Heart right ventricle (tissue), 16 donors: ENCODE measurements at regions not wholly inside any gene's neighbourhood (a gene's known extent, or its start where the extent isn't known, plus 50 kb on each side); places are given as distances from the start of the nearest gene placed in this dataset.

Experiments used
- ATAC-seq, 8 donors: fragments of 200-7000 bp; cut with Tn5 transposase; one replicate each; pipeline ENCODE4 v1.9.1; 2020; ENCODE audit warnings: mild to moderate bottlenecking in 8 of 8, moderate library complexity in 8 of 8, moderate number of reproducible peaks in 1 of 8
- DNase-seq, 2 donors: peaks; one replicate each; pipeline ENCODE4 v3.0.0-alpha.2; 2020
- H3K27ac ChIP-seq, 10 donors: fragments of 200-600 bp; sonication (generic) in 2 of 10; one replicate each; pipeline versions ENCODE4 v1.5.0 to v1.8.0; 2020 to 2022; ENCODE audit warnings: mild to moderate bottlenecking in 3 of 10
- H3K27me3 ChIP-seq, 7 donors: fragments of 200-600 bp; one replicate each; pipeline ENCODE4 v1.8.0; 2021 to 2022; ENCODE audit warnings: mild to moderate bottlenecking in 2 of 7
- H3K36me3 ChIP-seq, 9 donors: fragments of 200-600 bp; sonication (generic) in 1 of 9; one replicate each; pipeline versions ENCODE4 v1.5.0 to v1.8.0; 2020 to 2022; ENCODE audit warnings: mild to moderate bottlenecking in 2 of 9
- H3K4me1 ChIP-seq, 9 donors: fragments of 200-600 bp; sonication (generic) in 1 of 9; one replicate each; pipeline versions ENCODE4 v1.5.0 to v1.8.0; 2020 to 2022; ENCODE audit warnings: mild to moderate bottlenecking in 4 of 9
- H3K4me3 ChIP-seq, 10 donors: fragments of 200-600 bp; sonication (generic) in 2 of 10; one replicate each; pipeline versions ENCODE4 v1.5.0 to v1.8.0; 2020 to 2022; ENCODE audit warnings: mild to moderate bottlenecking in 7 of 10, moderate library complexity in 2 of 10
- H3K9me3 ChIP-seq, 11 donors: fragments of 200-600 bp in 10 of 11; sonication (generic) in 2 of 11; one replicate each; pipeline versions ENCODE4 v1.5.0 to v1.8.0; 2013 to 2022; ENCODE audit warnings: mild to moderate bottlenecking in 2 of 11, control low read depth in 1 of 11, moderate library complexity in 1 of 11
- CTCF ChIP-seq, 9 donors: fragments of 200-600 bp; sonication (generic) in 2 of 9; IDR thresholded peaks; one replicate each; pipeline versions ENCODE4 v1.5.0 to v1.8.0; 2021 to 2022; ENCODE audit warnings: antibody characterized with exemption in 9 of 9, mild to moderate bottlenecking in 5 of 9, moderate library complexity in 1 of 9
- WGBS, 2 donors: extraction: QIAGEN DNeasy Blood & Tissue Kit; methylation state at CpG; one replicate each; pipeline ENCODE4 v1.1.7; 2013; ENCODE audit warnings: inconsistent platforms in 1 of 2; 5-methylcytosine and 5-hydroxymethylcytosine counted together
- intact Hi-C, 10 donors: fragments of 100-400 bp; cut with DNase I; formaldehyde crosslinking; loops; one replicate each; pipeline versions ENCODE4 v1.11.1 to v1.14.2; 2022
- donor health status: Arrhythmogenic right ventricular cardiomyopathy.
- donor health status: ischemic (EF 13 %, LVEDD 7.1; RV severe dilation, severe dysfunction).
- donor health status: healthy with polysubstance abuse.
- donor health status: DM: no; HTN: yes; CAD: no.
- donor health status: DM: no; HTN: no; CAD: no.
- donor health status: ischemic (EF 25% LVEDD 6.9; RV normal size, moderate dysfunction).
- donor health status: ischemic (EF 25% LVEDD 5.7; RV mildly dilated, moderate dysfunction).
- donor health status: healthy.
- donor health status: DM: yes; HTN: yes; CAD: no.
- donor health status: Ischemic cardiomyopathy.
- donor health status: ischemic (EF 35%, LVEDD 5.7; RV mildly dilated, moderate dysfunction).
- donor health status: nonischemic (EF 11% LVEDD 7.7; RV severe dilation, severe dysfunction).
- donor health status: DM: yes; HTN: yes; CAD: no.
- donor health status: PGD.
- donor health status: ischemic (EF 29% LVEDD 5.4; RV normal size, mild dysfunction).
- donor health status: nonischemic (EF 23%, LVEDD 6.1; RV moderate dilation, normal function).

- DNase-seq = no peak
- H3K27me3 ChIP-seq = peaks cover 0 to 3% (median 0%) of the 10 kb centered on the region in 7 donors
- no peaks in the 10 kb centered on the region for H3K4me1 ChIP-seq
- intact Hi-C loops = no loop called here
- H3K36me3 ChIP-seq = no peaks in the 10 kb centered on the region
- H3K27ac ChIP-seq = no peak overlapping the region
- H3K9me3 ChIP-seq = no peaks in the 10 kb centered on the region
- no peak for TF ChIP-seq CTCF (IDR thresholded peaks at IDR 0.05)
- ATAC-seq = no peak
- H3K4me3 ChIP-seq = no peak overlapping the region
Measured at GRCh38 chr2:12119841-12120240, 373.4 kb downstream of the LPIN1 start.

GRCh38 chr2:12120281-12121150 lies 374.1 kb downstream of the LPIN1 start:
- intact Hi-C loops = no loop called here
- H3K4me1 ChIP-seq = no peaks in the 10 kb centered on the region
- no peak overlapping the region for H3K27ac ChIP-seq
- no peak for TF ChIP-seq CTCF (IDR thresholded peaks at IDR 0.05)
- no peak overlapping the region for H3K4me3 ChIP-seq
- H3K36me3 ChIP-seq = no peaks in the 10 kb centered on the region
- no peaks in the 10 kb centered on the region for H3K9me3 ChIP-seq
- ATAC-seq (no peak), DNase-seq (no peak)
- H3K27me3 ChIP-seq = peaks cover 0 to 3% (median 0%) of the 10 kb centered on the region in 7 donors
- WGBS, 2 donors = 81 to 85% methylated on average over 7 of the region's 7 CpGs

- Histone ChIP-seq H3K9me3 (peaks cover 0 to 10% (median 6%) of the 10 kb centered on the region in 11 donors), H3K27ac (no peak overlapping the region), H3K4me1 (peaks cover 0 to 3% (median 0%) of the 10 kb centered on the region in 9 donors), H3K27me3 (peaks cover 0 to 3% (median 0%) of the 10 kb centered on the region in 7 donors), H3K36me3 (no peaks in the 10 kb centered on the region), H3K4me3 (no peak overlapping the region)
- no peak for TF ChIP-seq CTCF (IDR thresholded peaks at IDR 0.05)
- intact Hi-C loops = no loop called here
- 91 to 93% methylated on average over 1 of the region's 1 CpG for WGBS, 2 donors
- DNase-seq (no peak), ATAC-seq (no peak)
Measured at GRCh38 chr2:12124790-12125189, 378.4 kb downstream of the LPIN1 start.

- no peak for TF ChIP-seq CTCF (IDR thresholded peaks at IDR 0.05)
- DNase-seq (no peak), ATAC-seq (no peak)
- Histone ChIP-seq H3K4me1 (peaks cover 0 to 3% (median 0%) of the 10 kb centered on the region in 9 donors), H3K36me3 (no peaks in the 10 kb centered on the region), H3K9me3 (peaks cover 0 to 10% (median 6%) of the 10 kb centered on the region in 11 donors), H3K27ac (no peak overlapping the region), H3K27me3 (peaks cover 0 to 3% (median 0%) of the 10 kb centered on the region in 7 donors), H3K4me3 (no peak overlapping the region)
- 80 to 93% methylated on average over 3 of the region's 3 CpGs for WGBS, 2 donors
- intact Hi-C loops = no loop called here
Measured at GRCh38 chr2:12126318-12126717, 379.9 kb downstream of the LPIN1 start.
